ENCODE measurements at regions not wholly inside any gene's neighbourhood (a gene's known extent, or its start where the extent isn't known, plus 50 kb on each side); places are given as distances from the start of the nearest gene placed in this dataset.

- CTCF ChIA-PET = no interaction called here
- Histone ChIP-seq H3K4me3 (no peak overlapping the region), H4K20me1 (ENCODE audit: control insufficient read depth, insufficient read depth) (no peaks in the 10 kb centered on the region), H3K9me3 (replicated peaks; ENCODE audit: control insufficient read depth, insufficient read depth, low read length) (no peaks in the 10 kb centered on the region; the same call in 2 of the 3 replicates), H3K27me3 (replicated peaks in 1 of 2; ENCODE audit: control insufficient read depth in 2 of 2, insufficient read depth in 2 of 2, low read length in 1 of 2) (no peaks in the 10 kb centered on the region; a peak in 2 of 4 replicates), H3K36me3 (ENCODE audit: control insufficient read depth in 2 of 2, insufficient read depth in 2 of 2, low read length in 1 of 2) (no peaks in the 10 kb centered on the region), H3K27ac (ENCODE audit: control insufficient read depth, insufficient read depth) (no peak overlapping the region), H3K79me2 (ENCODE audit: control insufficient read depth, insufficient read depth, low read length) (no peaks in the 10 kb centered on the region), H3K4me2 (ENCODE audit: control insufficient read depth, insufficient read depth) (no peak overlapping the region), H3K4me1 (ENCODE audit: control insufficient read depth, insufficient read depth, low read length) (no peaks in the 10 kb centered on the region), H3K9ac (ENCODE audit: control insufficient read depth, insufficient read depth, low read length) (no peak overlapping the region), H2AFZ (ENCODE audit: control insufficient read depth, low read depth, low read length) (no peak overlapping the region)
- no peak for DNase-seq (ENCODE audit: low read depth, low spot score)
- intact Hi-C loops (cut with micrococcal nuclease; ENCODE audit: unreplicated experiment) = no loop called here
- 0% methylated on average over 2 of the region's 2 CpGs for WGBS (ENCODE audit: insufficient coverage, insufficient replicate concordance, low lambda C conversion rate, missing lambda C conversion rate)
- in situ Hi-C loops (cut with MboI) = no loop called here
- RAD21 ChIA-PET (ENCODE audit: unreplicated experiment) = no interaction called here
- no TSS peak for BruUV-seq (replicated peaks)
- ATAC-seq = no peak
- POLR2A ChIA-PET = no interaction called here
- no peak for FAIRE-seq
- SMC1A ChIA-PET (ENCODE audit: uncharacterized antibody, unreplicated experiment) = no interaction called here
- TF ChIP-seq TBL1XR1 (IDR thresholded peaks at IDR 0.05; ENCODE audit: low read depth, low read length) = no peak
- no peak for TF ChIP-seq SREBF2 (IDR thresholded peaks at IDR 0.05; ENCODE audit: low read length)
- no peak for TF ChIP-seq BCLAF1 (IDR thresholded peaks at IDR 0.05)
- TF ChIP-seq TCF3 (IDR thresholded peaks at IDR 0.05; ENCODE audit: borderline replicate concordance, insufficient read depth, low read depth, low read length) = no peak
- TF ChIP-seq ZNF384 (IDR thresholded peaks at IDR 0.05; ENCODE audit: borderline replicate concordance, low read depth, low read length) = no peak
- no peak for TF ChIP-seq GABPA (IDR thresholded peaks at IDR 0.05; ENCODE audit: low read depth)
- no peak for TF ChIP-seq BMI1 (IDR thresholded peaks at IDR 0.05; ENCODE audit: borderline replicate concordance)
- no peak for TF ChIP-seq SP1 (IDR thresholded peaks at IDR 0.05; ENCODE audit: low read depth, low read length)
- no peak for TF ChIP-seq ELK1 (IDR thresholded peaks at IDR 0.05; ENCODE audit: low read depth, low read length)
- no peak for TF ChIP-seq E2F8 (IDR thresholded peaks at IDR 0.05; ENCODE audit: low read depth, partially characterized antibody)
- no peak for TF ChIP-seq LARP7 (IDR thresholded peaks at IDR 0.05)
- no peak for TF ChIP-seq PBX3 (IDR thresholded peaks at IDR 0.05; ENCODE audit: insufficient replicate concordance, low read depth, low read length)
- no peak for TF ChIP-seq REST (IDR thresholded peaks at IDR 0.05; ENCODE audit: low read depth, low read length)
- no peak for TF ChIP-seq IKZF2 (IDR thresholded peaks at IDR 0.05)
These were observed 402.8 kb downstream of the MATN1 start for GRCh38 chr1:30320581-30320890.
